Vagina (tissue), 2 donors: ENCODE measurements at regions not wholly inside any gene's neighbourhood (a gene's known extent, or its start where the extent isn't known, plus 50 kb on each side); places are given as distances from the start of the nearest gene placed in this dataset.

Experiments
- DNase-seq, 2 donors: peaks; one replicate each; pipeline ENCODE4 v3.0.0-alpha.2; 2017; ENCODE audit errors: extremely low spot score in 2 of 2
- H3K27ac ChIP-seq: fragments of 200-600 bp; sonication (generic); one replicate; pipeline ENCODE4 v1.5.1; 2019
- H3K27me3 ChIP-seq: fragments of 200-600 bp; sonication (generic); one replicate; pipeline ENCODE4 v1.5.1; 2019
- H3K36me3 ChIP-seq, 2 donors: fragments of 200-600 bp; sonication (generic); one replicate each; pipeline ENCODE4 v1.5.1; 2017 to 2019
- H3K4me1 ChIP-seq: fragments of 200-600 bp; sonication (generic); one replicate; pipeline ENCODE4 v1.5.1; 2019
- H3K4me3 ChIP-seq, 2 donors: fragments of 200-600 bp; sonication (generic); 1 replicate in 1 of 2; 2 replicates in 1 of 2; pipeline ENCODE4 v1.5.1; 2016 to 2019
- H3K9me3 ChIP-seq: fragments of 200-600 bp; sonication (generic); one replicate; pipeline ENCODE4 v1.5.1; 2019
- CTCF ChIP-seq, 3 experiments: fragments of 450-650 bp in 2 of 3; fragments of 200-600 bp in 1 of 3; sonication (generic) in 1 of 3; IDR thresholded peaks; one replicate each; pipeline ENCODE4 v1.5.1; 2017 to 2019; ENCODE audit warnings: antibody characterized with exemption in 3 of 3, mild to moderate bottlenecking in 2 of 3, moderate library complexity in 2 of 3
- POLR2A ChIP-seq, 2 donors: fragments of 450-650 bp; IDR thresholded peaks; one replicate each; pipeline ENCODE4 v1.6.1; 2017; ENCODE audit warnings: antibody characterized with exemption in 2 of 2, mild to moderate bottlenecking in 2 of 2, moderate library complexity in 2 of 2
- POLR2AphosphoS5 ChIP-seq, 2 donors: sonication (generic); formaldehyde crosslinking; IDR thresholded peaks; one replicate each; pipeline ENCODE4 v1.9.0; 2017; ENCODE audit warnings: antibody characterized with exemption in 2 of 2, mild to moderate bottlenecking in 2 of 2, low read depth in 1 of 2; ENCODE audit not compliant: insufficient read depth in 1 of 2
- intact Hi-C: fragments of 100-400 bp; cut with DNase I; formaldehyde crosslinking; loops from one replicate; pipeline ENCODE4 v1.15.1; 2023

DNA sequence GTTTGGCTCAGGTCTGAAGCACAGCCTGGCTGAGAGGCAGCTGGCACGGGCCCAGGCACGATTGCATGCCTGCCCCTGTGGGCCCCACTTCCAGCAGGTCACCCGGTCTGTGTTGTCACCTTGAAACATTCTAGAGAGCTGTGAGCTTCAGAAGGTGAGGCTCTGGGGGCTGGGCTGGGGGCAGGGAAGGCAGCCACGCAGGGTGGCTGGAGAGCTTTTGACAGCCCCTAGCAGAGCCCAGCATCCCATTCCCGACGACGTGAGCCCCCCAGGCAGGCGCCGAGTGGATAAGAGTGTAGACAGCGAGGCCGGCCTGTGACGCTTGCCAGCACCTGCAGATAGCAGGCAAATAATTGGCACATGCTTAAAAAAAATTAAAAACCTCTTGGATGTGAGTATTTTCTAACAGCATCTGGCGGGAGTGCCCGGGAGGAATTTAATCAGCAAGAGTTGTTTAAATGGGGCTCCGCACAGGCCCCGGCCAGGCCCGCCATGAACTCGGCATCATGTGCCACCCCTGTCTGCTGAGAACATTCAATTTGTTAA, 212.0 kb upstream of the TBX20 start:
- DNase-seq: no peak
- Histone ChIP-seq H3K4me3 (no peak overlapping the region), H3K27ac (no peak overlapping the region), H3K9me3 (no peaks in the 10 kb centered on the region), H3K36me3 (no peaks in the 10 kb centered on the region), H3K27me3 (no peaks in the 10 kb centered on the region), H3K4me1 (no peaks in the 10 kb centered on the region)
- TF ChIP-seq CTCF (IDR thresholded peaks at IDR 0.05) (no peak), POLR2A (IDR thresholded peaks at IDR 0.05) (no peak)
- intact Hi-C loops: no loop called here

GRCh38 chr7:35463751-35464150, 209.9 kb upstream of the TBX20 start:
- no peak overlapping the region for H3K4me3 ChIP-seq
- no peak overlapping the region for H3K27ac ChIP-seq
- no peaks in the 10 kb centered on the region for H3K4me1 ChIP-seq
- no peak for TF ChIP-seq CTCF (IDR thresholded peaks at IDR 0.05)
- TF ChIP-seq POLR2A (IDR thresholded peaks at IDR 0.05): no peak
- TF ChIP-seq POLR2AphosphoS5 (IDR thresholded peaks at IDR 0.05; ENCODE audit: insufficient read depth in 1 of 2, low read depth in 1 of 2): no peak
- intact Hi-C loops: no loop called here
- DNase-seq: no peak
- H3K27me3 ChIP-seq: no peaks in the 10 kb centered on the region
- no peaks in the 10 kb centered on the region for H3K36me3 ChIP-seq
- H3K9me3 ChIP-seq: no peaks in the 10 kb centered on the region

DNA sequence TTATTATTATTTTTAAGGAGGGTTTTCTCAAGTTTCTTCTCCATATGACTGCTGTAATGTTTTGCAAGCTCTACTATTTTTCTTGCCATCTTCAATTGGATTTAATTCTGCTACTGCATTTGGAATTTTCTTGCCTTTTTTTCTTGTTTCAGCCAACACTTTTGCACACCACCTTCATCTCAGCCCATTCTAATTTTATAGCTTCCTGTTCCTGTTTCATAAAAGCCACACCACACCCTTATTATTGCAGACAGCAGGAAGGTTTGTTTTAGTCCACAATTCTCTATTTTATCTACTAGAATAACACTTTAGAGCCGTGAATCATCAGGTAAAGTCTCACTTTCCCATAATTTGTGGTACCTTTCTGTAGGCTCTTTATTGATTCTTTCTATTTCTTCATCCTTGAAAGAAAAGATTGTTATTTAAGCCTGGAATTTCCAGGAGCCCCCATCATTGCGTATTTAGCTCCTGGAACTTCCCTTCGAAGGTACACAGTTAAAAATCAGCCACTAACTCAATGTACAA, 209.3 kb upstream of the TBX20 start:
- no peaks in the 10 kb centered on the region for H3K27me3 ChIP-seq
- H3K9me3 ChIP-seq: no peaks in the 10 kb centered on the region
- no peak overlapping the region for H3K4me3 ChIP-seq
- H3K4me1 ChIP-seq: no peaks in the 10 kb centered on the region
- no peaks in the 10 kb centered on the region for H3K36me3 ChIP-seq
- TF ChIP-seq CTCF (IDR thresholded peaks at IDR 0.05) (no peak), POLR2A (IDR thresholded peaks at IDR 0.05) (no peak), POLR2AphosphoS5 (IDR thresholded peaks at IDR 0.05; ENCODE audit: insufficient read depth in 1 of 2, low read depth in 1 of 2) (no peak)
- H3K27ac ChIP-seq: no peak overlapping the region
- no peak for DNase-seq
- intact Hi-C loops: no loop called here

DNA sequence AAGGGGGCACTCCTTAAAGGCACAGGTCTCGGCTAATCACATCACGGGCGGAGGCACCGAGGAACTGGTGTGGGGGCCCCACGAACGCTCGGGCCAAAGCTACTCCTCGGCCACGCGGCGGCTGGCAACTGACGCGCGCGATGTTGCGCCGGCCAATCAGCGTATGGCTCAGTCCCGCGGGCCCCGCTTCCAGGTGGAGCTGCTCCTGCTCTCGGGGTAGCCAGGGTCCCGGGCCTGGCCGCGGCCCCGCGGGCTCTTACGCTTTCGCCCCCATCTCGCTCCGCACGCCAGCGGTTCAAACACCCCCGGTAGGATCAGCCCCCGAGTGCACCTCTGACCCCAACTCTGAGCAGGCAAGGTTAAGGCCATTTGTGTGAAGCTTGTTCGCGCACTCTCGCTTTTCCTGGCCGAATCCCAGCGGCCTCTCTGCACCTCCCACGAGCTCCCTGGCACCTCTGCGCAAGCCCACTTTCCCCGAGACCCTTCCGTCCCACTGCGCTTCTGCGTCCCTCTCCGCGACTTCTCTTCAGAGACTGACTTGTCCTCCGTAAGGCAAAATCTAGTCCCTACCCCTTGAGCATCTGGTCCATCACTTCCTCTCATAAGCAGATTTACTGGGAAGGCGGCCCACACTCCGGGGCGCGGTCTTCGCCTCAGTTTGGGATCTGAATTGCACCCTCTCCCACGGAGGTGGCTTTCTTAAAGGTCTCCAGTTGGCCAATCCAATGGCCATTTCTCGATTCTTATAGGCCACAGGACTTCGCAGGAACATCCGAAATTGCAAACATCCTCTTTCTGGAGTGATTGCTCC, 200.9 kb upstream of the TBX20 start:
- Histone ChIP-seq H3K27me3 (no peaks in the 10 kb centered on the region), H3K9me3 (no peaks in the 10 kb centered on the region), H3K4me3 (no peak overlapping the region), H3K27ac (no peak overlapping the region), H3K36me3 (no peaks in the 10 kb centered on the region), H3K4me1 (no peaks in the 10 kb centered on the region)
- TF ChIP-seq CTCF (IDR thresholded peaks at IDR 0.05) (no peak), POLR2A (IDR thresholded peaks at IDR 0.05) (no peak), POLR2AphosphoS5 (IDR thresholded peaks at IDR 0.05; ENCODE audit: insufficient read depth in 1 of 2, low read depth in 1 of 2) (no peak)
- DNase-seq: no peak
- intact Hi-C loops: no loop called here
